OCI-LY7 (cell line): ENCODE measurements at regions not wholly inside any gene's neighbourhood (a gene's known extent, or its start where the extent isn't known, plus 50 kb on each side); places are given as distances from the start of the nearest gene placed in this dataset.

Source experiments
- CTCF ChIP-seq: fragments of 200-600 bp; sonication (generic); conservative IDR thresholded peaks from 2 replicates; pipeline ENCODE4 v1.5.1; 2014; ENCODE audit warnings: mild to moderate bottlenecking, antibody characterized with exemption, low read length, moderate library complexity, mixed read lengths
- EZH2phosphoT487 ChIP-seq: fragments of 200-600 bp; sonication (generic); IDR thresholded peaks from 2 replicates; pipeline ENCODE4 v1.6.1; 2018; ENCODE audit warnings: low read depth, borderline replicate concordance, mild to moderate bottlenecking, mixed run types, antibody characterized with exemption, low read length, moderate library complexity, mixed read lengths

GRCh38 chrX:4932790-4933189, 1219.3 kb upstream of the PRKX start:
- TF ChIP-seq CTCF (no peak), EZH2phosphoT487 (no peak)
